Immature natural killer cell (primary cell): ENCODE measurements at regions not wholly inside any gene's neighbourhood (a gene's known extent, or its start where the extent isn't known, plus 50 kb on each side); places are given as distances from the start of the nearest gene placed in this dataset.

Experiments used
- DNase-seq, 3 donors: peaks; one replicate each; pipeline ENCODE4 v3.0.0; 2022; ENCODE audit warnings: mixed read lengths in 1 of 3
- H3K27ac Mint-ChIP-seq, 6 donors: one replicate each; pipeline ENCODE4 v1.8.0; 2020; ENCODE audit warnings: mixed read lengths in 6 of 6, mild to moderate bottlenecking in 5 of 6, inconsistent platforms in 4 of 6, moderate library complexity in 3 of 6
- H3K27me3 Mint-ChIP-seq, 3 donors: one replicate each; pipeline ENCODE4 v1.8.0; 2020 to 2021; ENCODE audit warnings: low read depth in 3 of 3, mild to moderate bottlenecking in 3 of 3, mixed read lengths in 3 of 3, moderate library complexity in 3 of 3, inconsistent platforms in 1 of 3
- H3K36me3 Mint-ChIP-seq, 3 donors: one replicate each; pipeline ENCODE4 v1.8.0; 2020; ENCODE audit warnings: mixed read lengths in 3 of 3, inconsistent platforms in 2 of 3, mild to moderate bottlenecking in 2 of 3
- H3K4me1 Mint-ChIP-seq, 2 donors: one replicate each; pipeline ENCODE4 v1.8.0; 2020; ENCODE audit warnings: inconsistent platforms in 2 of 2, mild to moderate bottlenecking in 2 of 2, mixed read lengths in 2 of 2, moderate library complexity in 1 of 2
- H3K4me3 Mint-ChIP-seq, 5 donors: one replicate each; pipeline ENCODE4 v1.8.0; 2020; ENCODE audit warnings: mild to moderate bottlenecking in 5 of 5, mixed read lengths in 5 of 5, inconsistent platforms in 3 of 5, moderate library complexity in 3 of 5
- H3K9me3 Mint-ChIP-seq, 6 donors: one replicate each; pipeline ENCODE4 v1.8.0; 2020; ENCODE audit warnings: mild to moderate bottlenecking in 6 of 6, mixed read lengths in 6 of 6, inconsistent platforms in 4 of 6, moderate library complexity in 3 of 6

GRCh38 chr2:120948662-120949011, 213.0 kb downstream of the GLI2 start:
- DNase-seq, result no peak
- no peaks in the 10 kb centered on the region for H3K27me3 Mint-ChIP-seq
- H3K27ac Mint-ChIP-seq, result no peak overlapping the region
- no peaks in the 10 kb centered on the region for H3K9me3 Mint-ChIP-seq
- no peaks in the 10 kb centered on the region for H3K4me1 Mint-ChIP-seq
- no peak overlapping the region for H3K4me3 Mint-ChIP-seq
- H3K36me3 Mint-ChIP-seq, result no peaks in the 10 kb centered on the region

GRCh38 chr2:120949027-120949956, 213.6 kb downstream of the GLI2 start:
- H3K4me1 Mint-ChIP-seq, result no peaks in the 10 kb centered on the region
- H3K4me3 Mint-ChIP-seq, result no peak overlapping the region
- no peaks in the 10 kb centered on the region for H3K27me3 Mint-ChIP-seq
- no peaks in the 10 kb centered on the region for H3K9me3 Mint-ChIP-seq
- H3K36me3 Mint-ChIP-seq, result no peaks in the 10 kb centered on the region
- no peak overlapping the region for H3K27ac Mint-ChIP-seq
- no peak for DNase-seq

GRCh38 chr2:120949957-120950590, 214.4 kb downstream of the GLI2 start:
- Mint-ChIP-seq H3K36me3 (no peaks in the 10 kb centered on the region), H3K9me3 (no peaks in the 10 kb centered on the region), H3K4me3 (no peak overlapping the region), H3K27ac (no peak overlapping the region), H3K4me1 (no peaks in the 10 kb centered on the region), H3K27me3 (no peaks in the 10 kb centered on the region)
- DNase-seq, result no peak

- Mint-ChIP-seq H3K9me3 (no peaks in the 10 kb centered on the region), H3K4me1 (no peaks in the 10 kb centered on the region), H3K36me3 (no peaks in the 10 kb centered on the region), H3K4me3 (no peak overlapping the region), H3K27me3 (no peaks in the 10 kb centered on the region), H3K27ac (no peak overlapping the region)
- no peak for DNase-seq
Measured at GRCh38 chr2:120951693-120952092, 216.0 kb downstream of the GLI2 start.

DNA sequence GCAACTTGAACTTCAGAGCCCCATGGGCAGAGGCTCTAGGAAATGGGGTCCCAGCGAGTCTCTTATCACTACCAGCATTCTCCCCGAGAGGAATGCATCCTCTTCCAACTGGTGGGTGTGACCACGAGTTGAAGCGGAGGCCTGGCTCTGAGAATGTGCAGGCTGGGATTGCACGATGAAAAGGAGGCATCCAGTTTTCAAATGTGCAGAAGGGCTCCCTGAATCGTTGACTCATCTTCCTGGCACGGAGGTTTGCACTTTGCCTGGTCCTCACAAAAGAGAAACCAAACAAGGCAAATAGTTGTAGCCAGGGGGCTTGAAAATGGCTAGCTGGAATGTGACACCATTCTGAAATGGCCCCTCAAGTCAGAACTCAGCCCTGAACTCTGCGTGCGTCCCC, 216.7 kb downstream of the GLI2 start:
- peaks cover 0 to 2% (median 0%) of the 10 kb centered on the region in 3 donors for H3K27me3 Mint-ChIP-seq
- H3K9me3 Mint-ChIP-seq, result no peaks in the 10 kb centered on the region
- no peak overlapping the region for H3K4me3 Mint-ChIP-seq
- H3K27ac Mint-ChIP-seq, result no peak overlapping the region
- H3K4me1 Mint-ChIP-seq, result no peaks in the 10 kb centered on the region
- H3K36me3 Mint-ChIP-seq, result no peaks in the 10 kb centered on the region
- no peak for DNase-seq

DNA sequence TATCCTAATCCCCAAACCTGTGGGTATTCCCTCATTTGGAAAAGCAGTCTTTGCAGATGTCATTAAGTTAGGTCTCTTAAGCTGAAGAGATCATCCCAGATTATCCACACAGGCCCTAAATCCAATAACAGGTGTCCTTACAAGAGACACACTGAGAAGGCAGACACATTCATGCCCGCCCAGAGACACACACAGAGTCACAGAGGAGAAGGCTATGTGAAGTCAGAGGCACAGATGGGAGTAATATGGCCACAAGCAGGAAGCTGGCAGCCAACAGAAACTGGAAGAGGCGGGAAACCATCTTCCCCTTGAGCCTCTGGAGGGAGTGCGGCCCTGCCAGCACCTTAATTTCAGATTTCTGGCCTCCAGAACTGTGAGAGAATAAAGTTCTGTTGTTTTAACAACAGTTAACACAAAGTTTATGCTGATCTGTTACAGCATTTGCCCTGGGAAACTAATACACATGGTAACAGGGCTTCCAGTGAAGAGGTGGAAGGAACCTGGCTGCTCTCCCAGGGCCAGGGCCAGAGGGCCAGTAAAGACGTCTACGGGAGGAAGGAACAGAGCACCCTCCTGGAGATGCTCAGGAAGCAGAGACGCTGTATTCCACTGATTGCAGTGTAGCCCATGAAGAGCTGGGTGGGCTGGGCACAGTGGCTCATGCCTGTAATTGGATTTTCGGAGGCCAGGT, 217.5 kb downstream of the GLI2 start:
- DNase-seq, result no peak
- Mint-ChIP-seq H3K27me3 (peaks cover 0 to 2% (median 0%) of the 10 kb centered on the region in 3 donors), H3K4me3 (no peak overlapping the region), H3K36me3 (no peaks in the 10 kb centered on the region), H3K27ac (no peak overlapping the region), H3K9me3 (no peaks in the 10 kb centered on the region), H3K4me1 (no peaks in the 10 kb centered on the region)

DNA sequence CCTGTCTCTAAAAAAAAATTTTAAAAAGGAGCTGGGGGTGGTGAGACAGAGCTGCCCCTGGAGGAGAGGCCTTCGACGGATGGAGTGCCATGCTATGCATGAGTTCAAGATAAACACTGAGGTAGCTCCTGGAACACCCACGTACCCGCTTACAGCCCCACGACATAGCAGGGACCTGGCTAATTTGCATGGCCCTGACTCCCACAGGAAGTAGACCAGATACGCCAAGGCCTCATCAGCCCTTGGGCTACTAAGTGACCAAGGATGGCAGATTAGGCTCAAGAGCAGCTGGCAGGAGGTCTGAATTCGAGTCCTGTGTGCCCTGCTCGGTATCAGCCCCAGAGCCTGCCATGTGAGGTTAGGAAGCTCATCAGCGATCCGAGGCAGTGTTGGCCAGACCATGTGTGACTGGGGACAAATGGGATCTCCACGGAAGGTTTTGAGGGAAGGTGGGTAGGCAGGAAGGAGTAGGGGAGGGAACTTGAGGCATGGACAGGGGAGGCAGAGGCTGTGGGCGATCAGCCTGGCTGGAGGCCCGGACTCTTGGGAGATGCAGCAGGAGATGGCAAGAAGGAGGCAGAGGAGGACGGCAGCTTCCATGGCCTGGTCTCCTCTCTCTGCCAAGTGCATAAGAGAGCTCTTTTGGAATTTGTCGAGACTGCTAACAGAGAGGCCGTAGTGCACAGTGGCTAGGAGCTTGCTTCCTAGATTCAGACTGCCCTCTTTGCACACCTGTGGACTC, 218.3 kb downstream of the GLI2 start:
- Mint-ChIP-seq H3K27me3 (peaks cover 0 to 2% (median 0%) of the 10 kb centered on the region in 3 donors), H3K36me3 (no peaks in the 10 kb centered on the region), H3K4me1 (no peaks in the 10 kb centered on the region), H3K9me3 (no peaks in the 10 kb centered on the region), H3K27ac (no peak overlapping the region), H3K4me3 (no peak overlapping the region)
- DNase-seq, result no peak

- no peak for DNase-seq
- no peak overlapping the region for H3K27ac Mint-ChIP-seq
- no peaks in the 10 kb centered on the region for H3K9me3 Mint-ChIP-seq
- no peak overlapping the region for H3K4me3 Mint-ChIP-seq
- no peaks in the 10 kb centered on the region for H3K36me3 Mint-ChIP-seq
- peaks cover 0 to 2% (median 0%) of the 10 kb centered on the region in 3 donors for H3K27me3 Mint-ChIP-seq
- no peaks in the 10 kb centered on the region for H3K4me1 Mint-ChIP-seq
Measured at GRCh38 chr2:120954939-120955338, 219.3 kb downstream of the GLI2 start.

DNA sequence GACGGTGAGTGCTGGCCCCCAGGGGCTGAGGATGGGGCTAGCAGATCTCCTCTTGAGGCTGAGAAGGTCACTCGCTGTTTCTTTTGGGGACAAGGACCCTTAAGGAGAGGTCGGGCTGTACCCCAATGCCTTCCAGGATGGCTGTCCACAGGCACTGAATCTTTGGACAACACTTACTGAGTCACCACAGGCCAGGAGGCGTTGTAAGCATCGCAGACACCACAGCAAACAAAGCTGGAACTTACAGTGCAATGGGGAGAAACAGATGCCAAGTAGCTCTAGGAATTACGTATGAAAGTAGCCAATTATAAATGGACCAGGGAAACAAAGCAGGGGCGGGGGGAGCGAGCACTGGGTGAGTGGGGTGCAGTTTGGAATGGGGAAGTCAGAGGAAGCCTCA, 219.8 kb downstream of the GLI2 start:
- H3K36me3 Mint-ChIP-seq, result no peaks in the 10 kb centered on the region
- no peaks in the 10 kb centered on the region for H3K9me3 Mint-ChIP-seq
- no peaks in the 10 kb centered on the region for H3K4me1 Mint-ChIP-seq
- DNase-seq, result no peak
- H3K4me3 Mint-ChIP-seq, result no peak overlapping the region
- peaks cover 0 to 2% (median 0%) of the 10 kb centered on the region in 3 donors for H3K27me3 Mint-ChIP-seq
- no peak overlapping the region for H3K27ac Mint-ChIP-seq

DNA sequence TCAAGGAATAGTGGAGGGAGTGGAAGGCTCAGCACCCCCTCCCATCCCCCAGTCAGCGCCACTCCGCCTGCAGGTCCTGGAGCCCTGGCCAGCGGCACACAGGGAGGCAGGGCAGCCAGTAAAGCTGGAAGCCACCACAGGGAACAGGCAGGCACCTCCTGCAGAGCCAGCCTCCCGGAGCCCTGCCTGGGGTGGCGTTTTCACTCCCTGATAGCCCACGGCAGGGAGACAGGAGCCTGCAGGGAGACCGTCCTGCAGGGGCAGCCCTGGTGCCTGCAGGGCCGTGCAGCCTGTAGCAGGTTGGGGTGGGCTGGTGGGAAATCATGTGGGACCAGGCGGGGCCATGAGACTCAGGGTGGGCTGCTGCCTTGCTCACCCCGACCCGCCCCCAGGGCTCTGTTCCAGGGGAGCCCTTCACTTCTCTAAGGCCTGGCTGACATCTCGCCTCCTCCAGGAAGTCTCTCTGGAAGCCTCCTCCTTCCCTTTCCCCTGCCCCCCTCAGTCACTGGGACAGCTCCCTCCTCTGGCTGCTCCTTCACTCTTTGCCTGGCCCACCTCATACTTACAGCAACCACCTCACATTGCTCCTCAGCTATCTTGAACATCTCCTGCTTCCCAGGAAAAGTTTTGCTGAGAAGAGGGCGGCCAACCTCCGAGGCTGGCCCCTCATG, 221.0 kb downstream of the GLI2 start:
- Mint-ChIP-seq H3K4me1 (no peaks in the 10 kb centered on the region), H3K27me3 (peaks cover 0 to 2% (median 0%) of the 10 kb centered on the region in 3 donors), H3K4me3 (no peak overlapping the region), H3K36me3 (no peaks in the 10 kb centered on the region), H3K9me3 (no peaks in the 10 kb centered on the region), H3K27ac (no peak overlapping the region)
- no peak for DNase-seq

GRCh38 chr2:120957905-120958304, 222.2 kb downstream of the GLI2 start:
- no peak for DNase-seq
- Mint-ChIP-seq H3K27me3 (peaks cover 0 to 2% (median 2%) of the 10 kb centered on the region in 3 donors), H3K4me3 (no peak overlapping the region), H3K4me1 (no peaks in the 10 kb centered on the region), H3K9me3 (no peaks in the 10 kb centered on the region), H3K27ac (no peak overlapping the region), H3K36me3 (no peaks in the 10 kb centered on the region)

DNA sequence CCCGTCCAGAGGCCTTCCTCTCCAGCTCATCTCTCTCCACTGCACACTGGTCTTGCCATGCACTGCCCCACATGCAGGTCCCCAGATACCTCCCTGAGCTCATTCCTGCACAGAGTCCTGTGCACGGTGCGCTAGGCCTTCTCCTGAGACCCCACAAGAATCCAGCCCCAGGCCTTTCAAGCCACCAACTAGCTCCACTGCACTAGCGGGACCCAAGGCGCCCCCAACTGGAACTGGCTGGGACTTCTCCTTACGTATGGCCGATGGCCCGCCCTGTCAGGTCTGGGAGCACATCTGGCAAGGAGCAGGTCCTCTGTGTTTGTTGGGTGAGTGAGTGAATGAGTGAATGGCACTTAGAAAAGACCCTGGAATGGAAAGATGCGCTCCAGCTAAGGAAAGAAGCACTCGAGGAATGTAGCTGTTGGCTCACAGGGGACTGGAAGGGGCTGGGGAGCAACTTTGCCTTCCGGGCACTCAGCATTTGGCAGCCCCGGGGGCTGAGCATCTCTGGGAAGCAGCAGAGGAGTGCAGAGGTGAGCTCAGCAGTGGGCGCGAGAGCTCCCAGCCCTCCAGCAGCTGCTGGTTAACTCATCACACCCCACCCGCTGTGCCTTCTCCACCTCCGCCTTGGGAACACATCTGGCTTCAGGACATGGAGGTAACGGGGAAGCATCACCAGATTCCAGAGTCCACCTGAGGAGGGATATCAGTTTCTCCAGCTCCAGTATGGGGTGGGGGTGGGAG, 223.1 kb downstream of the GLI2 start:
- no peaks in the 10 kb centered on the region for H3K9me3 Mint-ChIP-seq
- H3K36me3 Mint-ChIP-seq, result no peaks in the 10 kb centered on the region
- H3K27me3 Mint-ChIP-seq, result peaks cover 0 to 2% (median 2%) of the 10 kb centered on the region in 3 donors
- no peak for DNase-seq
- no peaks in the 10 kb centered on the region for H3K4me1 Mint-ChIP-seq
- H3K27ac Mint-ChIP-seq, result peak overlapping the region in 1 of 6 donors; percentile 9
- no peak overlapping the region for H3K4me3 Mint-ChIP-seq

DNA sequence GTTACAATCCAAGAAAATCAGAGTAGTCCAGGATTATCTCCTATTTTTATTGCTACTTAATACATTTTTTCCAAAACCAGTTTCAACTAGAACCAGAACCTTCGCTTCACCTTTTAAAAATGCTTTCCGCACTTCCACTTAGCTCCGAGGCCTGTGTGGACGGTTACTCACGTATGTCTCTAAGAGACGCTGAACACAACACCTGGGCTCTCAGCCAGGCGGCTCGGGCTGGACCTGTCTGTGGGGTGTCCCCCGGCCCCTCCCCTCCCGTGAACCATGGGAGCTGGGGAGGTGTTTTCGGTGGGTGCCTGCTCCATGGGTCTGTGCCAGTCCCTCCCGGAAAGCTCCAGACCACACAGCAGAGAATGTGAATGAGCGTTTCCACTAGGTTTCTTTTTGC, 223.8 kb downstream of the GLI2 start:
- peaks cover 2 to 3% (median 2%) of the 10 kb centered on the region in 3 donors for H3K27me3 Mint-ChIP-seq
- no peaks in the 10 kb centered on the region for H3K36me3 Mint-ChIP-seq
- no peak overlapping the region for H3K4me3 Mint-ChIP-seq
- no peak for DNase-seq
- H3K9me3 Mint-ChIP-seq, result no peaks in the 10 kb centered on the region
- no peaks in the 10 kb centered on the region for H3K4me1 Mint-ChIP-seq
- H3K27ac Mint-ChIP-seq, result no peak overlapping the region
